Retinal pigment epithelial cell (primary cell): ENCODE measurements at regions not wholly inside any gene's neighbourhood (a gene's known extent, or its start where the extent isn't known, plus 50 kb on each side); places are given as distances from the start of the nearest gene placed in this dataset.
A peak's percentile ranks its signal among the peaks of the same experiment; 100 is the strongest.

Experiments used
- DNase-seq: peaks from one replicate; pipeline ENCODE4 v3.0.0-alpha.2; 2010; ENCODE audit warnings: low read depth
- H3K4me3 ChIP-seq: 2 replicates; pipeline ENCODE4 v1.5.1; 2011; ENCODE audit warnings: mild to moderate bottlenecking, low read length, control low read depth, moderate library complexity
- CTCF ChIP-seq: conservative IDR thresholded peaks from 2 replicates; pipeline ENCODE4 v1.5.1; 2011; ENCODE audit warnings: low read depth, low read length, control low read depth, inconsistent platforms

DNA sequence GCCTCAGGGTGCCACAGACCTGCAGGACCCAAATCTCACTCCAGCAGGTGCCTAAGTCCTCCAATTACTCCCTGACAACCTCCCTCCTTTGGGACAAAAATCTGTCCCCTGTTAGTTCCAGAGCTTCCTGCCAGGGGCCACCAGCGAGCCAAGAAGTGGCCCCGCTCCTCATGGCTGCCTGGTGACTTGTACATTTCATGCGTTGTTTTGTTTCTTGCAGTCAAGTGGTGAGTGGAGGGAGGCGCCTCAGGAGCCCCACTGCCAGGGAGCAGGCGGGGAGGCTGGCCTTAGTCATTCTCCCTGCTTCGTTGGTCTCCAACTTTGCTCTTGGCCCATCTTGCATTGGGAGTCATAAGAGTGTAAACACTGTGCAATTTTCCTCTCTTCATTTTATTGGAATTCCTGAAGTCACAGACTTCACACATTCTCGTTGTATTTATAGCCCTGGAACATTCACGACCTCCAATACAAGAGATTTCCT lies 81.3 kb downstream of the KCNF1 start:
- H3K4me3 ChIP-seq: no peak overlapping the region
- TF ChIP-seq CTCF: no peak
- no peak for DNase-seq

DNA sequence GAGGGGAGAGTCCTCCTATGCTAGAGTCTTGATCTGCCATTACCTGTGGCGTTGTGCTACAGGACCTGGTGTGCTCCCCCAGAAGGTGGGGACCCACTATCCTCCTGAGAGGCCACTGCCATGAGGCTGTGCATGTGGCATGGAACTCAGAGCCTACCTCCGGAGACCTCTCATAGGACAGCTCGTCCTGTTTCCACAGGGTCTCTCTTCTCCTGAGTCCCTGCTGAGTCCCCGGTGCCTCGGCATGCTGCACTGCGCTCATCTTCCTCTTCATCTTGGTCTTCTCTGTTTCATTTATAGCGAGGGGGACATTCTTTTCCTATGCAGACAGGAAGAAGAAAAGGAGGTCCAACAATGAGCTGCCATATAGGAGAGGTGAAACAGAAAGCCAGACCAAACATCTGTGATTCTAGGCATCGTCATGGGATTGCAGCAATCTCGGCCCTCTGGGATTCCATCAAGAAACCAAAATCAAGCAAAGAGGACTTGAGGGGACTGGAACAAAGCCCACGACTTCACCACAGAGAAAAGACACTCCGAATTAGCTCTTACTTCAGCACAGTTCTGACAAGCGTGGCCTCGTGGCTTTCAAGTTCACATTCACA lies 83.7 kb downstream of the KCNF1 start:
- H3K4me3 ChIP-seq: no peak overlapping the region
- no peak for TF ChIP-seq CTCF
- no peak for DNase-seq

- no peak for TF ChIP-seq CTCF
- H3K4me3 ChIP-seq: no peak overlapping the region
- peak; percentile 3 for DNase-seq
These were observed 92.5 kb downstream of the KCNF1 start for GRCh38 chr2:11004199-11004598.

GRCh38 chr2:11005032-11005431 lies 93.3 kb downstream of the KCNF1 start:
- no peak overlapping the region for H3K4me3 ChIP-seq
- DNase-seq: no peak
- TF ChIP-seq CTCF: no peak

DNA sequence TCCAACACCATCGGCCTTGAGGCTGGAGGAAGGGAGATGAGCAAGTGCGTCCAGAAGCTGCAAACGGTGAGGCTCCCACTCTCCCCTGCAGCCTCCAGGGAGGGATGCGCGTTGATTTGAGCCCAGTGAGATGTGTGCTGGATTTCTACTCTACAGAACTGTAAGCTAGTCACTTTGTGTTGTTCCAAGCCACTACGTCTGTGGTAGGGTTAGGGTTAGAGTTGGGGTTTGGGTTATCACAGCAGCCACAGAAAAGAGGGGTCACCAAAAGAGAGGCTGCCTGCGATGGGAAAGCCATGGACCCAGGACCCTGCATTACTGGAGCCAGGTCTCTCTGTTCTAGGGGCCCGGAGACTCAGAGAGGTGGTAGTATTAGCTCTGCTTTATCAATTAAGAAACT lies 94.5 kb downstream of the KCNF1 start:
- TF ChIP-seq CTCF: no peak
- no peak for DNase-seq

DNA sequence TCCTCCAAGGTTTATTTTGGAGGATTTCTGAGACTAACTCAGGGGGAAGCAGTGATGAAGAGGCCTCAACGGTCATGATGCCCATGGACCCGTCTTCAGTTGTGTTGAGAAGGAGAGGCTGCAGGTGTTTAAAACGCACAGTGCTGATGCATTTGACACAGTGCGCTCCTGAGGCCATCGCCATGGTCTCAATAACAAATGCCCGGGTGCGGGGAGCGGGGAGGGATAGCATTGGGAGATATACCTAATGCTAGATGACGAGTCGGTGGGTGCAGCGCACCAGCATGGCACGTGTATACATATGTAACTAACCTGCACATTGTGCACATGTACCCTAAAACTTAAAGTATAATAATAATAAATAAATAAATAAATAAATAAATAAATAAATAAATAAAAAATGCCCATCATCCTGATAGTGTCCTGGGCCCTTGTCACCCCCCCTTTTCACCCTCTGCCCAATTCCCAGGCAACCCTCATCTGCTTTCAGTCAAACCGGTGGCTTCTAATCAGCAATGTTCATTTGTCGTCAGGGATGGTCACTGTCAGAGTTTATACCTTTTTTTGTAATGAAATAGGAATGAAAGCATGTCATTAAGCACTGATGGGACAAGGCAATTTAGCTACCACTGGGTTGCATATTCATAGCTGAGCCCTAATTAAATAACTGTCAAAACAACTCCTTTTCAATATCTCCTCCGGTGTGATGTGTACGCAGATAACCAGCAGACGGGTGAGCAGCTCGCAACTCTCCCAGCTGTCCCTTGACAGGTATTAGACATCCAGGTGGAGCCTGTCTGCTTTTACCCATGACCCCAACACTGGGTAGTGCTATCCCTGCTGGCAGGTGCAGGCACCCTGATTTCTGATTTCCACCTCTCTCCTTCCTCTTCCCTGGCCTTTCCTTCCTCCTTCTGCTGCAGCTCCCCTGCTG lies 95.9 kb downstream of the KCNF1 start:
- TF ChIP-seq CTCF: no peak
- no peak for DNase-seq

More for the DNA sequence above, 94.5 kb downstream of the KCNF1 start:
- no peak overlapping the region for H3K4me3 ChIP-seq

More for the DNA sequence above, 95.9 kb downstream of the KCNF1 start:
- no peak overlapping the region for H3K4me3 ChIP-seq
